SH-SY5Y (cell line): ENCODE measurements at regions not wholly inside any gene's neighbourhood (a gene's known extent, or its start where the extent isn't known, plus 50 kb on each side); places are given as distances from the start of the nearest gene placed in this dataset.

Experiments
- GATA2 ChIP-seq: IDR thresholded peaks from 2 replicates; pipeline ENCODE4 v1.6.1; 2011; ENCODE audit warnings: mild to moderate bottlenecking, low read depth, low read length
- GATA3 ChIP-seq: IDR thresholded peaks from 2 replicates; pipeline ENCODE4 v1.6.1; 2011; ENCODE audit warnings: low read depth, mild to moderate bottlenecking, low read length, moderate library complexity

DNA sequence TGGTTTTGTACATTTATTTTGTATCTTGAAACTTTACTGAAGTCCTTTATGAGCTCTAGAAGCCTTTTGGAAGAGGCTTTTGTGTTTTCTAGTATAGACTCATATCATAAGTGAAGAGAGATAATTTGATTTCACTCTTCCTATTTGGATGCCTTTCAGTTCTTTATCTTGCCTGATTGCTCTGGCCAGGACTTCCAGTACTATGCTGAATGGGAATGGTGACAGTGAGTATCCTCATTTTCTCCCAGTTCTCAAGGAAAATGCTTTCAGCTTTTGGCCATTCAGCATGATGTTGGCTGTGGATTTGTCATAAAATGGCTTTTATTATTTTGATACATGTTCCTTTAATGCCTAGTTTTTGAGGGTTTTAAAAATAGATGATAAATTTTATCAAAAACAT is 1061.3 kb downstream of the STPG2 start:
- TF ChIP-seq GATA2: no peak
- no peak for TF ChIP-seq GATA3
